Psoas muscle (tissue), 7 donors: ENCODE measurements at regions not wholly inside any gene's neighbourhood (a gene's known extent, or its start where the extent isn't known, plus 50 kb on each side); places are given as distances from the start of the nearest gene placed in this dataset.

Source experiments
- ATAC-seq, 4 donors: fragments of 200-7000 bp; cut with Tn5 transposase; one replicate each; pipeline ENCODE4 v1.9.1; 2020; ENCODE audit warnings: moderate library complexity in 3 of 4, mild to moderate bottlenecking in 2 of 4
- DNase-seq, 2 donors: peaks; one replicate each; pipeline ENCODE4 v3.0.0-alpha.2; 2020
- H3K27ac ChIP-seq: fragments of 200-600 bp; one replicate; pipeline ENCODE4 v1.8.0; 2022
- H3K27me3 ChIP-seq, 3 donors: fragments of 200-600 bp in 1 of 3; one replicate each; pipeline versions ENCODE4 v1.6.1 to v1.8.0; 2013 to 2022; ENCODE audit warnings: low read length in 2 of 3, mild to moderate bottlenecking in 2 of 3, moderate library complexity in 1 of 3; ENCODE audit not compliant: insufficient read depth in 3 of 3
- H3K36me3 ChIP-seq, 2 donors: fragments of 200-600 bp in 1 of 2; one replicate each; pipeline versions ENCODE4 v1.6.1 to v1.8.0; 2013 to 2022; ENCODE audit warnings: low read depth in 1 of 2, mild to moderate bottlenecking in 1 of 2, moderate library complexity in 1 of 2; ENCODE audit not compliant: insufficient read depth in 1 of 2
- H3K4me1 ChIP-seq: fragments of 200-600 bp; one replicate; pipeline ENCODE4 v1.8.0; 2022
- H3K4me3 ChIP-seq: fragments of 200-600 bp; one replicate; pipeline ENCODE4 v1.8.0; 2022; ENCODE audit warnings: mild to moderate bottlenecking
- H3K9me3 ChIP-seq: fragments of 200-600 bp; one replicate; pipeline ENCODE4 v1.8.0; 2022
- WGBS, 3 donors: extraction: QIAGEN DNeasy Blood & Tissue Kit; methylation state at CpG; one replicate each; pipeline versions ENCODE4 v1.1.6 to v1.1.7; 2013; 5-methylcytosine and 5-hydroxymethylcytosine counted together
- intact Hi-C, 2 donors: fragments of 100-400 bp; cut with DNase I; formaldehyde crosslinking; loops; one replicate each; pipeline versions ENCODE4 v1.11.0 to v1.14.2; 2022
- TF ChIP-seq, protein P1 (sequence below): fragments of 200-600 bp; IDR thresholded peaks from one replicate; pipeline ENCODE4 v1.8.0; 2022; ENCODE audit warnings: antibody characterized with exemption
- donor health status: healthy with polysubstance abuse.
- donor health status: DM: no; HTN: no; CAD: no; lungs with moderate emphysema.
- donor health status: Bipolar disorder and iron deficiency.
- donor health status: healthy.
- donor health status: DM: yes; HTN: yes; CAD: no.
- donor health status: DM: no; HTN: no; CAD: no.
- donor health status: DM: yes; HTN: yes; CAD: no.

DNA sequence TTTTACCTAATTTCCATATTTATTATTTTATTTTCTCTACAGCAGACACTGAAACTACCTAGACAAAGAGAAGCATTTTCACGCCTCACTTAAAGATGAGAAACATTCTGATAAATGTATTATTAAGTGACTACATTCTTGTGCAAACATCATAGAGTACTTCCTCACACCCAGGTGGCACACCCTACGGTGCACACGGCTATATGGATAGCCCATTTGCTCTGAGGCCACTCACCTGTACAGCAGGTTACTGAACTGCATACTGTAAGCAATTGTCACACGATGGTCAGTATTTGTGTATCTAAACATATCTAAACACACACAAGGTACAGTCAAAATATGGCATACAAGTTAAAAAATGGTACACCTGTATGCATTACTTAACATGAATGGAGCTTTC is 481.4 kb downstream of the CMPK2 start:
- DNase-seq (no peak), ATAC-seq (no peak)
- no peaks in the 10 kb centered on the region for H3K9me3 ChIP-seq
- 88 to 95% (median 90%) methylated on average over 4 of the region's 4 CpGs for WGBS, 3 donors
- H3K36me3 ChIP-seq, result no peaks in the 10 kb centered on the region
- TF ChIP-seq, protein P1, sequence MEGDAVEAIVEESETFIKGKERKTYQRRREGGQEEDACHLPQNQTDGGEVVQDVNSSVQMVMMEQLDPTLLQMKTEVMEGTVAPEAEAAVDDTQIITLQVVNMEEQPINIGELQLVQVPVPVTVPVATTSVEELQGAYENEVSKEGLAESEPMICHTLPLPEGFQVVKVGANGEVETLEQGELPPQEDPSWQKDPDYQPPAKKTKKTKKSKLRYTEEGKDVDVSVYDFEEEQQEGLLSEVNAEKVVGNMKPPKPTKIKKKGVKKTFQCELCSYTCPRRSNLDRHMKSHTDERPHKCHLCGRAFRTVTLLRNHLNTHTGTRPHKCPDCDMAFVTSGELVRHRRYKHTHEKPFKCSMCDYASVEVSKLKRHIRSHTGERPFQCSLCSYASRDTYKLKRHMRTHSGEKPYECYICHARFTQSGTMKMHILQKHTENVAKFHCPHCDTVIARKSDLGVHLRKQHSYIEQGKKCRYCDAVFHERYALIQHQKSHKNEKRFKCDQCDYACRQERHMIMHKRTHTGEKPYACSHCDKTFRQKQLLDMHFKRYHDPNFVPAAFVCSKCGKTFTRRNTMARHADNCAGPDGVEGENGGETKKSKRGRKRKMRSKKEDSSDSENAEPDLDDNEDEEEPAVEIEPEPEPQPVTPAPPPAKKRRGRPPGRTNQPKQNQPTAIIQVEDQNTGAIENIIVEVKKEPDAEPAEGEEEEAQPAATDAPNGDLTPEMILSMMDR, result no peak
- no peaks in the 10 kb centered on the region for H3K4me1 ChIP-seq
- intact Hi-C loops, result no loop called here
- no peak overlapping the region for H3K4me3 ChIP-seq
- no peaks in the 10 kb centered on the region for H3K27me3 ChIP-seq
- no peak overlapping the region for H3K27ac ChIP-seq

GRCh38 chr2:6392354-6392753 is 473.4 kb downstream of the CMPK2 start:
- intact Hi-C loops, result no loop called here
- no peak overlapping the region for H3K27ac ChIP-seq
- ATAC-seq (no peak), DNase-seq (no peak)
- no peaks in the 10 kb centered on the region for H3K27me3 ChIP-seq
- no peaks in the 10 kb centered on the region for H3K36me3 ChIP-seq
- 88 to 92% (median 89%) methylated on average over 10 of the region's 10 CpGs for WGBS, 3 donors
- H3K9me3 ChIP-seq, result no peaks in the 10 kb centered on the region
- no peaks in the 10 kb centered on the region for H3K4me1 ChIP-seq
- no peak overlapping the region for H3K4me3 ChIP-seq
- TF ChIP-seq, protein P1, result no peak

- Histone ChIP-seq H3K36me3 (no peaks in the 10 kb centered on the region), H3K4me1 (no peaks in the 10 kb centered on the region), H3K4me3 (no peak overlapping the region), H3K9me3 (no peaks in the 10 kb centered on the region), H3K27me3 (no peaks in the 10 kb centered on the region), H3K27ac (no peak overlapping the region)
- DNase-seq (no peak), ATAC-seq (no peak)
- WGBS, 3 donors, result 59 to 64% (median 59%) methylated on average over 6 of the region's 6 CpGs
- TF ChIP-seq, protein P1, result no peak
- intact Hi-C loops, result no loop called here
Measured at GRCh38 chr2:6392966-6393365, 472.7 kb downstream of the CMPK2 start.

DNA sequence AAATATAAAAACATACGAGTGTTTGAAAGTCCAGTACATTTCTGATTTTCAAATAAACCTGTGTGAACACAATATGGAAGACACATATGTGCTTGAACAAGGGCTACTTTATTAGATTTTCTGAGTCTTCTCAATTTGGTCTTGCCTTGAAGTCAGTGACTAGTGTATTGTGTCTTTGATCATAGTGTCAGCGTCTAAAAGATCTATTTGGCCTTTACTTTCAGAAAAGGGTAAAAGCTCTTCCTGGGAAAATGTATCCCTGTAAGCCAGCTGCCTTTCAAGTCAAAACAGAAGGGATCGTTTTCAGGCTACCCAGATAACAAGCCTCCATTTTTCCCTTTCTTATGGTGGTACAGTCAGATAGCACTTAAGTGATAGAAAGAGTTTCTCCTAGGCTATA is 471.9 kb downstream of the CMPK2 start:
- H3K4me1 ChIP-seq, result no peaks in the 10 kb centered on the region
- intact Hi-C loops, result no loop called here
- H3K36me3 ChIP-seq, result no peaks in the 10 kb centered on the region
- H3K4me3 ChIP-seq, result no peak overlapping the region
- WGBS, 3 donors, result 59 to 65% (median 60%) methylated on average over 3 of the region's 3 CpGs
- TF ChIP-seq, protein P1, result no peak
- H3K27ac ChIP-seq, result no peak overlapping the region
- H3K9me3 ChIP-seq, result no peaks in the 10 kb centered on the region
- H3K27me3 ChIP-seq, result no peaks in the 10 kb centered on the region
- DNase-seq (no peak), ATAC-seq (no peak)

DNA sequence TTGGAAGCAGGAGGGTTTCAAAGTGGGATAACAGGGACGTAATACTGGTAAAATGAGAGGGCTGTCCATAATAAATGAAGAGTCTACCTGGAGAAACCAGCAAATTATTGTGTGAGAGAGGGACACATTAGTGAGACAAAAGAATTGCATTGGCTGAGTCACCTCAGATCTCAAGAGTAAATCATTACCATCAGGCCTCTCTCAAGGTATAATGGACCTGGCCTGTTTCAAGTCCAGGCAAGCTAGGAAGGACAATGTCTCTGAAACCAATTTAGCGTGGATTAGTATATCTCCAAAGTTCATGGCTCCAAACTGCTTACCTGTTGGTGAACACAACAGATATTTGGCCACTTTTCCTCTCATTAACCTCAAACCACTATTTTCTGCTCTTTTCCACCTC is 471.4 kb downstream of the CMPK2 start:
- WGBS, 3 donors, result 89 to 96% (median 92%) methylated on average over 2 of the region's 2 CpGs
- Histone ChIP-seq H3K27me3 (no peaks in the 10 kb centered on the region), H3K27ac (no peak overlapping the region), H3K36me3 (no peaks in the 10 kb centered on the region), H3K4me3 (no peak overlapping the region), H3K4me1 (no peaks in the 10 kb centered on the region), H3K9me3 (no peaks in the 10 kb centered on the region)
- intact Hi-C loops, result no loop called here
- no peak for DNase-seq
- ATAC-seq, result no peak
- TF ChIP-seq, protein P1, result no peak
